IPS-18a (cell line): ENCODE measurements at regions not wholly inside any gene's neighbourhood (a gene's known extent, or its start where the extent isn't known, plus 50 kb on each side); places are given as distances from the start of the nearest gene placed in this dataset.
"Not testable (repeated sequence)": the region's sequence is repeated elsewhere in the genome, so short reads cannot be mapped to it uniquely, and the experiment has no call there.

Experiments used
- H3K27ac ChIP-seq: one replicate; pipeline ENCODE4 v1.5.1; 2013; ENCODE audit warnings: low read length
- H3K27me3 ChIP-seq: one replicate; pipeline ENCODE4 v1.6.1; 2013; ENCODE audit warnings: mild to moderate bottlenecking, low read length; ENCODE audit not compliant: control insufficient read depth, insufficient read depth
- H3K36me3 ChIP-seq: one replicate; pipeline ENCODE4 v1.6.1; 2013; ENCODE audit warnings: low read depth, low read length; ENCODE audit not compliant: control insufficient read depth
- H3K4me1 ChIP-seq: one replicate; pipeline ENCODE4 v1.6.1; 2013; ENCODE audit warnings: low read depth, low read length; ENCODE audit not compliant: control insufficient read depth
- H3K4me3 ChIP-seq: one replicate; pipeline ENCODE4 v1.5.1; 2013; ENCODE audit warnings: low read length
- H3K9ac ChIP-seq: one replicate; pipeline ENCODE4 v1.6.1; 2013; ENCODE audit warnings: mild to moderate bottlenecking, low read length, moderate library complexity
- H3K9me3 ChIP-seq: one replicate; pipeline ENCODE4 v1.6.1; 2013; ENCODE audit warnings: low read depth, low read length; ENCODE audit not compliant: control insufficient read depth

GRCh38 chr3:106148440-106149082, 279.7 kb upstream of the CBLB start:
- not testable (repeated sequence) for H3K36me3 ChIP-seq, H3K27me3 ChIP-seq, H3K4me3 ChIP-seq, H3K4me1 ChIP-seq, H3K9ac ChIP-seq, H3K9me3 ChIP-seq, H3K27ac ChIP-seq

- no peaks in the 10 kb centered on the region for H3K27me3 ChIP-seq
- no peaks in the 10 kb centered on the region for H3K36me3 ChIP-seq
- no peaks in the 10 kb centered on the region for H3K9me3 ChIP-seq
- H3K9ac ChIP-seq, result no peak overlapping the region
- no peaks in the 10 kb centered on the region for H3K4me1 ChIP-seq
- no peak overlapping the region for H3K27ac ChIP-seq
- no peak overlapping the region for H3K4me3 ChIP-seq
Observed at GRCh38 chr3:106157411-106157810, 288.6 kb upstream of the CBLB start.

- Histone ChIP-seq H3K9ac (no peak overlapping the region), H3K4me1 (no peaks in the 10 kb centered on the region), H3K27ac (no peak overlapping the region), H3K4me3 (no peak overlapping the region), H3K36me3 (no peaks in the 10 kb centered on the region), H3K9me3 (no peaks in the 10 kb centered on the region), H3K27me3 (no peaks in the 10 kb centered on the region)
Observed at GRCh38 chr3:106160396-106160795, 291.6 kb upstream of the CBLB start.

- H3K27me3 ChIP-seq, result no peaks in the 10 kb centered on the region
- H3K9ac ChIP-seq, result no peak overlapping the region
- H3K9me3 ChIP-seq, result no peaks in the 10 kb centered on the region
- H3K36me3 ChIP-seq, result no peaks in the 10 kb centered on the region
- H3K4me1 ChIP-seq, result no peaks in the 10 kb centered on the region
- no peak overlapping the region for H3K27ac ChIP-seq
- no peak overlapping the region for H3K4me3 ChIP-seq
Observed at GRCh38 chr3:106161246-106161645, 292.4 kb upstream of the CBLB start.

- no peaks in the 10 kb centered on the region for H3K36me3 ChIP-seq
- H3K27me3 ChIP-seq, result no peaks in the 10 kb centered on the region
- no peak overlapping the region for H3K27ac ChIP-seq
- H3K9ac ChIP-seq, result no peak overlapping the region
- H3K4me3 ChIP-seq, result no peak overlapping the region
- H3K4me1 ChIP-seq, result peaks cover 8% of the 10 kb centered on the region
- H3K9me3 ChIP-seq, result no peaks in the 10 kb centered on the region
Observed at GRCh38 chr3:106167728-106168127, 298.9 kb upstream of the CBLB start.

- Histone ChIP-seq H3K9ac (no peak overlapping the region), H3K27ac (no peak overlapping the region), H3K27me3 (no peaks in the 10 kb centered on the region), H3K4me1 (peaks cover 8% of the 10 kb centered on the region), H3K4me3 (no peak overlapping the region), H3K36me3 (no peaks in the 10 kb centered on the region), H3K9me3 (no peaks in the 10 kb centered on the region)
Observed at GRCh38 chr3:106168962-106169750, 300.3 kb upstream of the CBLB start.

GRCh38 chr3:106170636-106171035, 301.8 kb upstream of the CBLB start:
- Histone ChIP-seq H3K4me3 (no peak overlapping the region), H3K9me3 (no peaks in the 10 kb centered on the region), H3K4me1 (peaks cover 17% of the 10 kb centered on the region), H3K27ac (no peak overlapping the region), H3K9ac (no peak overlapping the region), H3K27me3 (no peaks in the 10 kb centered on the region), H3K36me3 (no peaks in the 10 kb centered on the region)

GRCh38 chr3:106172101-106172500, 303.3 kb upstream of the CBLB start:
- Histone ChIP-seq H3K4me1 (peaks cover 17% of the 10 kb centered on the region), H3K9me3 (no peaks in the 10 kb centered on the region), H3K4me3 (no peak overlapping the region), H3K9ac (no peak overlapping the region), H3K27ac (no peak overlapping the region), H3K36me3 (no peaks in the 10 kb centered on the region), H3K27me3 (no peaks in the 10 kb centered on the region)

GRCh38 chr3:106172780-106173179, 304.0 kb upstream of the CBLB start:
- Histone ChIP-seq H3K4me3 (no peak overlapping the region), H3K9me3 (no peaks in the 10 kb centered on the region), H3K9ac (no peak overlapping the region), H3K27ac (no peak overlapping the region), H3K36me3 (no peaks in the 10 kb centered on the region), H3K27me3 (no peaks in the 10 kb centered on the region), H3K4me1 (peaks cover 17% of the 10 kb centered on the region)

- H3K27me3 ChIP-seq, result no peaks in the 10 kb centered on the region
- no peaks in the 10 kb centered on the region for H3K9me3 ChIP-seq
Observed at GRCh38 chr3:106175276-106175675, 306.5 kb upstream of the CBLB start.

GRCh38 chr3:106176734-106177133, 307.9 kb upstream of the CBLB start:
- Histone ChIP-seq H3K9me3 (no peaks in the 10 kb centered on the region), H3K9ac (no peak overlapping the region), H3K4me3 (no peak overlapping the region), H3K27ac (no peak overlapping the region), H3K36me3 (no peaks in the 10 kb centered on the region), H3K27me3 (no peaks in the 10 kb centered on the region), H3K4me1 (peaks cover 9% of the 10 kb centered on the region)

More at GRCh38 chr3:106175276-106175675, 306.5 kb upstream of the CBLB start:
- Histone ChIP-seq H3K4me1 (peaks cover 9% of the 10 kb centered on the region), H3K9ac (no peak overlapping the region), H3K27ac (no peak overlapping the region), H3K4me3 (no peak overlapping the region), H3K36me3 (no peaks in the 10 kb centered on the region)
